DMS114 treated with DMSO at 0.1 percent for 48 hours (cell line): ENCODE measurements at regions not wholly inside any gene's neighbourhood (a gene's known extent, or its start where the extent isn't known, plus 50 kb on each side); places are given as distances from the start of the nearest gene placed in this dataset.

ENCODE experiments used
- DNase-seq: peaks from one replicate; lab custom pipeline; 2025; ENCODE audit not compliant: unreplicated experiment; lab: John Stamatoyannopoulos, UW

- DNase-seq = no peak
These were observed 500.8 kb upstream of the WWC1 start for GRCh38 chr5:167790462-167791260.

DNA sequence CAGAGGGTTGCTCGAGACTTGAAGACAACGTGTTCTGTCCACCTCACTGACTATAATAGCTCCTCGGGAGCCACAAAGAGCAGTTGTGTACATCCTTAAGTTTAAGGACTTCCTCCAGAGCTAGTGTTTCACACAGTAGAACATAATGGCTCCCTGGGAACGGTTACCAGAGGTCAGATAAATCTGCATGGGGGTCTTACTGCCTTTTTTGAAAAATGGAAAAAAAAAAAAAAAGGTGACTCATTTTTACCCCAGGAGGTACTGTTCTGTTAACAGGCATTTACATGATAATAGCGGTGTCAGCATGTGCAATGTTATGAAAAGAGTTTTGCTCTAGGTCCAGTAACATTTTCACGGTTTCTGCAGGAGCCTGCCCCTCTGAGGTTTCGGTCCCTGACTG, 498.9 kb upstream of the WWC1 start:
- no peak for DNase-seq

DNA sequence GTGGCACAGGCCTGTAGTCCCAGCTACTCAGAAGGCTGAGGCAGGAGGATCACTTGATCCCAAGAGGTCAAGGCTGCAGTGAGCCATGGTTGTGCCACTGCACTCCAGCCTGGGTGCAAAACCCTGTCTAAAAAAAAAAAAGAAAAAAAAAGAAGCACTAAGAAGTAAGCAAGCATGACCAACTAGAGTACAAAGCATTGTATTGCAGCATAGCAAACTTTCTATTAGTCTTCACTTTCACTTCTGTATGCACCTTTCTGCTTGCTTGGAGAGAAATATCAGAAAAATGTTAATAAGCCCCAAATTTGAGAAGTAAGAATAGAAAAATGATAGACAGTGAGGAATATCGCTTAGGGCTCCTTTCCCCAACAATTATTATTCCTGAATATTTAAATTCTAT, 497.7 kb upstream of the WWC1 start:
- no peak for DNase-seq

GRCh38 chr5:167794121-167794520, 497.3 kb upstream of the WWC1 start:
- DNase-seq = no peak

DNA sequence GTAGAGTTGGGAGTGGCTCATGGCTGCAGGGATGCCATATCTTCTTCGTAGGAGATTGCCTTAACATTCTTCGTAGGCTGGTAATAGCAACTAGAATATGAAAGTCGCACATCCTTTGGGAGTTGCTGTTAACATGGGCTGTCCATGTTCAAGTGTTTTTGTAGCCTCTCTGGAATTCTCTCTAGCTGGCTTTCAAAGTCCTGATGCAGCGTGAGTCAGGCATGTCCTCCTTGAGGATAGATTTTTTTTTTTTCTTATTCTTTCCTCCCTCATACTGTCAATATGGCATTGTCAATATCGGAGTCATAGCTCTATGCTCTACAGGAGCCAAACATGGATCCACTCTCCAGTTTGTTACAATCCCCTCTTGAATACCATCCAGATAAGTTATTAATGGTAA, 494.8 kb upstream of the WWC1 start:
- no peak for DNase-seq

DNA sequence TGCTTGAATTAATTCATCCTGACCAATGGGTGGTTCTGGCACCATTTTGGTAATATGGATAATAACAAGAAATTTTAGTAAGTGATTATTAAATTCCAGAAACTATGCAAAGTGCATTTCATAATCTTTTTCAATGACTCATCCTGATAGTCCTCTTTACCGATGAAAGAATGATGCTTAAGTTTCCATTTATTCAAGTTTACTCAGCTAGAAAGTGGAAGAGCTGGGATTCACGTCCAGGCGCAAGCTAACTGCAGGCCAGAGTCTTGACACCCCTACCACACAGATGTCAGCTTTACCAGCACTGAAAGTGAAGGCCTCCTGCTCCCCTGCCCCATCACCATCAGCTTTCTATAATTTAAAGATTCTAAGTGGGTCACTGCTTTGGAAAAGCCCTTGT, 493.5 kb upstream of the WWC1 start:
- no peak for DNase-seq

- DNase-seq = no peak
These were observed 493.0 kb upstream of the WWC1 start for GRCh38 chr5:167798448-167798847.

DNA sequence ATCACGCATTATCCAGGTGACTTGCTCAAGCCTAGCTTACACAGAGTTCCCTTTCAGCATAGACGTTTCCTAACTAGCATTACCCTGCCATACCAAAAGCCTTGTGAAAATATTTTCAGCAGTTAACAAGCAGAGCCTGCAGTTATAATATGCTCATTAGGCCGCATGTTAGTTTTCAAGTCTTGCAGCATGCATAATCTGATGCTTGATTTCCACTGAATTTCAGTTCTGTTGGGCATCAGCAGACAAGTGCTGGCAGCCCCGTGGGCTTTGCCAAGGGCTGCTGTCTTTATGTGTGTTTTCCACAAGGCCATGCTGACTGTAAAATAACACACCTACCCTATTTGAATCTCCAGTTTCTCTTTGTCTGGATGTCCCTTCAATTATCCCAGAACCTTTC, 491.0 kb upstream of the WWC1 start:
- DNase-seq = no peak

DNA sequence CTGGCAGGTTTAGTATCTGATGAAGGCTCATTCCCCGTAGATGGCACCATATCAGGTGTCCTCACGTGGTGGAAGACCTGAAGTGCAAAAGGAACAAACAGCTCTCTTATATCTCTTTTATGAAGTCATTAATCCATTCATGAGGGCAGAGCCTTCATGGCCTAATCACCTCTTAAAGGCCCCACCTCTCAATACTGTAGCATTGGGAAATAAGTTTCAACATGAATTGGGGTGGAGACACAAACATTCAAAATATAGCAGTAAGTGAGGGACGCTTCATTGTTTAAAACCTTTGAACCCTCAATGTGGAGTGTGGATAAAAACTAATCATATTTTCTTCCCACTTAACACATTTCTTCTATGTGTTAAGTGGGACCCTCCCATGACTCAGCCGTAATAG, 489.4 kb upstream of the WWC1 start:
- DNase-seq = no peak

- DNase-seq = no peak
These were observed 488.6 kb upstream of the WWC1 start for GRCh38 chr5:167802755-167803431.

DNA sequence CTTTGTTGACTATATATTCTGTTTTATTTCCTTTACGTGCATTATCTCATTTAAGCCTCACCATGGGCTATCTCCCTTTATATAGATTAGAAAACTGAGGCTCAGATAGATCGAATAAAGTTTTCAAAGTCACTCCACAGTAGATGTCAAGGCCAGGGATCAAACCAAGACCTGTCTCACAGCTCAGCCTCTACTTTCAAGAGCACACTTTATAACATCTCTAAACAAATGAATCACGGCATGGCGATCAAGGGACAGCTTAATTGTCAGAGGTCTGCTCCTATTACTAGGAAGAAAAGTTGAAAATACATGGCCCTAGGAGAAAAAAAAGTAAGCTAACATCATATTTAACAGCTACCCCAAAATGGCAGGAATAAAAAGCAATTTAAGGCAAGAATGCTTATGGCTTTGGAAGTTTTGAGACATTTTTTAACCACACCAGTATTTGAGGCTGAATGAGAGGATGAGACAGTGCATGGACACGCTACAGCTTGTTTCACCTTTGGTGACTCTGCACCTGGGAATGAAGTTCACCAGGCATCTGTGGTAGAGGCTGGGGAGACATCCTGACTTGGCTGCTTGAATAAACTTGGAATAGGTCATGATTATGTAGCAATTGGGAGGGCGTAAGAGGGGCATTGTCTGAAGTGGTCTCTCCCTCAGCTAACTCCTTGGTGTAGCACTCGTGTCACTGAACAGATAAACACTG, 486.8 kb upstream of the WWC1 start:
- no peak for DNase-seq

DNA sequence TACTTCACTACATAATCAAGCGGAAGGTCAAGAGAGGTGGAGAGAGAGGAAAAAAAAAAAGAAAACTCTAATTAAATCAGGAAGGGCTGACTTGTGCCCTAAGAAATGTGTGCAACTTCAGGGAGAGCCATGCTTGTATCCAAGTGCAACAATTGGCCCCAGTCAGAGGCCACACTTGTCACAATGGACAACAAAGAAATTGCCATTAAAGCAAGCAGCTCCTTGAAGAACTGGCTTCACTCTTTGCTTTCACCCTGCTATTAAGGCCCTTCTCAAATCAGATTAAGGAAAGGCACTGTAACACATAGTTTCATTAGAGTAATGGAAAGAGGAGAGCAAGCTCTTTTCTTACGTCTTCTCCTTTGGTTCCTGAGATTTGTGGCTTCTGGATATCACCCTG, 480.9 kb upstream of the WWC1 start:
- DNase-seq = no peak

DNA sequence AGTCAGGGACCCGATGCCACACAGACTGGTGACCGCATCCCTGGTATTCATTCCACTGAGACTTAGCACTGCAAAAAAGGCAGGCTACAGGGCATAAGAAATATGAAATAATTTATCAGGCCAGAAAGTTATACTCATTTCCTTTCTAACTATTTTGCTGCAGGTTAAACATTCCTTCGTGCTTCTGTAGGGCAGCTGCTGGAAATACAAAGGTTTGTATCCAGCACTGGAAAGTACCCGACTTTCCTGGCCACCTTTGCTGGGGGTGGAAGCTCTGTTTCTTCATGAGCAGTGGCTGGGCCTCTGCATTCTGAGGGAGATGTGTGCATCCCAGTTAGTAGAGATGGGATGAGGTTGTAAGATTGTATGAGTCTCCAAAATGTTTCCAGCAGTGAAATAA, 478.6 kb upstream of the WWC1 start:
- DNase-seq = no peak

DNA sequence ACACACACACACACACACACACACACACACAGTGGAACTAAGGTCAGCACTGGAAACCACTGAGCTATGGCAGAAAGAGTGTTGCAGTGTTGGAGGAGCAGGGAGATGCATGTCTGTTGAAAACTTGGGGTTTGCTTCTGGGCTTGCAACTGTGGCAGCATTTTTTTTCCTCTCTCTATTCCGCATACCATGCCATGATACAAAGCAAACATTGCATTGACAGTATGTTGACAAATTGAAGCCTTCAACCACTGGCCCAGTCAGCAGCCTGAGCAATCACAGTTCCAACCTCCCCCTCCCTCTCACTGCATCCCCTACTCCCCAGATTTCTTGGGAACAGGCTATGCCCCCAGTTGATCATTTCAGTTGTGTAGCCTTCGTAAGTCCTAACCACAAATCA, 478.1 kb upstream of the WWC1 start:
- no peak for DNase-seq

DNA sequence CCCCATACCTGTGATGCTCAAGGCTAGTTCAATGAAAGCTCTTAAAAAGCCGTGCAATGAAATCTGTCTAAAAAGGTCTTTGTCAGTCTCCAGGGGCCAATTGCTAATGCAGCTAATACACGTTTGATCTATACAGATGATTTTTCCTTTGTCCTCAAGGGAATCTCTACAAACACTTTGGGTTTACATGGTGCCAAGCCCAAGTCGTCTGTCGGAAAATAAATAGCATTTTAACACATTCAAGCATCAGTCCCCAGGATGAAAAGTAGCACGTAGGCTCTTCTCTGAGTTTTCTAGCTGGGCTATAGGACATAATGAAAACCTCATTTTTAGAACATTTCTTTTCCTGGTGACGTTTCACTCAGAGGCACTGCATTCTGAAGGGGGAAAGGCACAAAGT, 477.4 kb upstream of the WWC1 start:
- no peak for DNase-seq

DNA sequence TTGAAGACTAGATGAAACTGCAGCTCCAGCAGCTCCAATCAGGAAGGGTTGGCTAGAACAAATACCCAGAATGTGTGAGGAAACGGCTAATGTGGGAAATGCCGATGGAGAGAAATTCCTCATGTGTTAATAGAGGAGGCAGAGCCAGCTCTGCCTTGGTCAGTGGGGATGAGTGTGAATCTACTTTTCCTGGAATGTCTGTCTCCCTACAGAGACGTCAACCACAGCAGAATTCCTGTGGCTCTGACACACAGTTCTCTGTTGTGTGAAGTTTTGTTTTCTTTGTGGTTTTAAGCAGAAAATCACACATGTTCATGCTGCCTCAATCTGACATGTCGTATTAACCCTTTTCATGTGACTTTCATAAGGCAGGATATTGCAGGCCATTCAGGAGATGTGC, 476.6 kb upstream of the WWC1 start:
- no peak for DNase-seq

GRCh38 chr5:167816354-167816753, 475.1 kb upstream of the WWC1 start:
- no peak for DNase-seq

GRCh38 chr5:167816864-167817263, 474.6 kb upstream of the WWC1 start:
- no peak for DNase-seq

DNA sequence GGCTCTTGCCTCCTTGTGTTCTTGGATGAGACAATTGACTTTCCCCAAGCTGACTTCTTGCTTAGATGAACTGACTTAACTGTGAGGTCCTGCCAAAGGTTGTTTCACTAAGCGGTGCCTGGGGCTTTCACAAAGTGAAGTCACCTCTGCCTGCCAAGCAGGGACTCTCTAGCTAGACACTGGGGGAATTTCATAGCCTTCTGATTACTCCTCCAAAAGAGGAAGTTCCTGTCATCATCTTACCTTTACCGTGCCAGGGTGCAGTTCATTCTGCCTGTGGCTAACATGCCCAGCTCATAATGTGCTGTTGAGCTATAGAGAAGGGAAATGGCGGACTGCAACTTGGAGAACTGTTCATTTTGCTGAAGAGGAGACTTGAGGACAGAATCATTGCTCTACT, 472.0 kb upstream of the WWC1 start:
- no peak for DNase-seq

GRCh38 chr5:167820101-167820990, 471.1 kb upstream of the WWC1 start:
- no peak for DNase-seq

DNA sequence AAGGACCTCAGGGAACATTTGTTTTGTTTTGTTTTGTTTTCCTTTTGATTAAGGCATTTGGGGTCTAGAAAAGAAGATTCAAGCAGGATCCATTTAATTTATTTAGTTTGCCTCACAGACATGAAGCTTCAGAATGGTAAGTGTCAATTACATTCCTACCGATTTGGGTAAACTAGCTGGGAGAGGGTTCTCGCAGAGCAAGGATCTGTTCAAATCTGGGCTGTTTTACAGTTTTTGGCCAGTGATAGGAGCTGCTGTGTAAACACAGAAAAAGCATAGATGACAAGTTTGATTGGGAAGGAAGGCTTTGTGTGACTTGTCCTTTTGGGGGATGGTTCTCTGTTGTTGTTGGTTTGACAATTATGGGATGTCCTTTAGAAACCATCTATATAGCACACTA, 470.3 kb upstream of the WWC1 start:
- DNase-seq = no peak
